HG03108 (cell line): ENCODE measurements at regions not wholly inside any gene's neighbourhood (a gene's known extent, or its start where the extent isn't known, plus 50 kb on each side); places are given as distances from the start of the nearest gene placed in this dataset.

ENCODE experiments used
- ATAC-seq: cut with Tn5 transposase; IDR thresholded peaks from one replicate; pipeline ENCODE4 v1.9.1; 2021; ENCODE audit warnings: moderate library complexity; ENCODE audit not compliant: unreplicated experiment

GRCh38 chr2:59012234-59012633 lies 771.1 kb upstream of the FANCL start:
- no peak for ATAC-seq

GRCh38 chr2:59008950-59009349 lies 767.8 kb upstream of the FANCL start:
- no peak for ATAC-seq

- no peak for ATAC-seq
Observed at GRCh38 chr2:59005836-59006615, 764.9 kb upstream of the FANCL start.

- ATAC-seq = no peak
Observed at GRCh38 chr2:59004621-59005020, 763.5 kb upstream of the FANCL start.

GRCh38 chr2:59000796-59001195 lies 759.7 kb upstream of the FANCL start:
- no peak for ATAC-seq

GRCh38 chr2:58992062-58992706 lies 751.1 kb upstream of the FANCL start:
- no peak for ATAC-seq

GRCh38 chr2:58991357-58991756 lies 750.2 kb upstream of the FANCL start:
- ATAC-seq = no peak

- ATAC-seq = no peak
Observed at GRCh38 chr2:58985541-58985940, 744.4 kb upstream of the FANCL start.

- no peak for ATAC-seq
Observed at GRCh38 chr2:58984731-58985130, 743.6 kb upstream of the FANCL start.

GRCh38 chr2:58983111-58983510 lies 742.0 kb upstream of the FANCL start:
- ATAC-seq = no peak

GRCh38 chr2:58981237-58981636 lies 740.1 kb upstream of the FANCL start:
- ATAC-seq = no peak

- ATAC-seq = no peak
Observed at GRCh38 chr2:58976375-58977071, 735.4 kb upstream of the FANCL start.

GRCh38 chr2:58974881-58975280 lies 733.8 kb upstream of the FANCL start:
- no peak for ATAC-seq

- ATAC-seq = no peak
Observed at GRCh38 chr2:58974426-58974825, 733.3 kb upstream of the FANCL start.

- ATAC-seq = no peak
Observed at GRCh38 chr2:58973811-58974281, 732.7 kb upstream of the FANCL start.

GRCh38 chr2:58972737-58973136 lies 731.6 kb upstream of the FANCL start:
- no peak for ATAC-seq

GRCh38 chr2:58971511-58972360 lies 730.6 kb upstream of the FANCL start:
- no peak for ATAC-seq

- no peak for ATAC-seq
Observed at GRCh38 chr2:58970365-58970764, 729.2 kb upstream of the FANCL start.

- no peak for ATAC-seq
Observed at GRCh38 chr2:58968885-58969284, 727.8 kb upstream of the FANCL start.

- no peak for ATAC-seq
Observed at GRCh38 chr2:58967736-58968135, 726.6 kb upstream of the FANCL start.

GRCh38 chr2:58965602-58966001 lies 724.5 kb upstream of the FANCL start:
- ATAC-seq = no peak
